H1 (cell line): ENCODE measurements at regions not wholly inside any gene's neighbourhood (a gene's known extent, or its start where the extent isn't known, plus 50 kb on each side); places are given as distances from the start of the nearest gene placed in this dataset.

Source experiments
- CTCF ChIA-PET: fragments of 300-600 bp; sonication (Branson Sonifier 250); formaldehyde crosslinking; loops from one replicate; lab custom pipeline; 2021; ENCODE audit not compliant: partially characterized antibody; lab: Charles Lee
- POLR2A ChIA-PET: fragments of 300-600 bp; sonication (Branson Sonifier 250); formaldehyde crosslinking; loops from one replicate; lab custom pipeline; 2021; ENCODE audit warnings: inconsistent platforms; ENCODE audit not compliant: partially characterized antibody; lab: Charles Lee
- DNase-seq, 2 experiments: peaks; one replicate each; pipeline versions ENCODE4 v3.0.0 to v3.0.0-alpha.2; 2010 to 2022; ENCODE audit warnings: low spot score in 2 of 2, low read depth in 1 of 2, mixed read lengths in 1 of 2
- FAIRE-seq: peaks from 2 replicates; lab custom pipeline; 2011; peaks lifted over from hg19 to GRCh38; lab: Jason Lieb, UNC
- H2AFZ ChIP-seq: 2 replicates; pipeline ENCODE4 v1.8.1; 2012; ENCODE audit warnings: low read length, inconsistent platforms
- H2AK5ac ChIP-seq: 2 replicates; pipeline ENCODE4 v1.6.1; 2013; ENCODE audit warnings: low read depth, low read length
- H2BK120ac ChIP-seq: replicated peaks from 2 replicates; pipeline ENCODE3; 2013; ENCODE audit warnings: low read depth, low read length, inconsistent platforms
- H2BK12ac ChIP-seq: 2 replicates; pipeline ENCODE4 v1.6.1; 2013; ENCODE audit warnings: low read depth, low read length
- H2BK15ac ChIP-seq: 2 replicates; pipeline ENCODE4 v1.6.1; 2013; ENCODE audit warnings: low read length
- H2BK20ac ChIP-seq: 2 replicates; pipeline ENCODE4 v1.6.1; 2013; ENCODE audit warnings: low read length
- H2BK5ac ChIP-seq: 2 replicates; pipeline ENCODE4 v1.6.1; 2013; ENCODE audit warnings: low read depth, low read length
- H3K14ac ChIP-seq: 2 replicates; pipeline ENCODE4 v1.6.1; 2013; ENCODE audit warnings: inconsistent platforms; ENCODE audit not compliant: insufficient read length
- H3K18ac ChIP-seq: 2 replicates; pipeline ENCODE4 v1.6.1; 2013; ENCODE audit warnings: low read length; ENCODE audit errors: extremely low read depth
- H3K23ac ChIP-seq: 2 replicates; pipeline ENCODE4 v1.6.1; 2013; ENCODE audit warnings: inconsistent platforms; ENCODE audit not compliant: insufficient read length
- H3K23me2 ChIP-seq: 2 replicates; pipeline ENCODE4 v1.6.1; 2013; ENCODE audit warnings: low read depth, low read length
- H3K27ac ChIP-seq: 2 replicates; pipeline ENCODE4 v1.6.1; 2011; ENCODE audit warnings: low read depth, low read length, inconsistent platforms
- H3K27me3 ChIP-seq, 4 experiments: replicated peaks in 1 of 4; 1 replicate in 1 of 4; 2 replicates in 3 of 4; pipeline versions ENCODE4 v1.6.1 to v1.8.1; 2011 to 2013; ENCODE audit warnings: low read length in 3 of 4, mild to moderate bottlenecking in 3 of 4, inconsistent platforms in 2 of 4, mixed read lengths in 2 of 4, moderate library complexity in 1 of 4; ENCODE audit not compliant: control insufficient read depth in 3 of 4, insufficient read depth in 3 of 4; ENCODE audit errors: extremely low read depth in 1 of 4
- H3K36me3 ChIP-seq, 4 experiments: 2 replicates each; pipeline versions ENCODE4 v1.6.1 to v1.8.1; 2011 to 2013; ENCODE audit warnings: mild to moderate bottlenecking in 4 of 4, low read length in 3 of 4, moderate library complexity in 2 of 4, control low read depth in 1 of 4, inconsistent platforms in 1 of 4; ENCODE audit not compliant: insufficient read depth in 4 of 4, control insufficient read depth in 2 of 4
- H3K4ac ChIP-seq: replicated peaks from 2 replicates; pipeline ENCODE3; 2013; ENCODE audit warnings: low read length, low read depth, mixed read lengths, inconsistent platforms; ENCODE audit not compliant: insufficient read length
- H3K4me1 ChIP-seq, 4 experiments: replicated peaks in 1 of 4; 1 replicate in 1 of 4; 2 replicates in 3 of 4; pipeline versions ENCODE4 v1.6.1 to v1.8.1; 2011 to 2013; ENCODE audit warnings: low read length in 3 of 4, inconsistent platforms in 2 of 4, mixed read lengths in 1 of 4; ENCODE audit not compliant: insufficient read depth in 4 of 4, control insufficient read depth in 3 of 4
- H3K4me2 ChIP-seq, 2 experiments: 2 replicates each; pipeline versions ENCODE4 v1.6.1 to v1.8.1; 2011 to 2013; ENCODE audit warnings: low read depth in 2 of 2, low read length in 2 of 2, control low read depth in 1 of 2, inconsistent platforms in 1 of 2, mild to moderate bottlenecking in 1 of 2; ENCODE audit not compliant: insufficient read depth in 1 of 2
- H3K4me3 ChIP-seq, 4 experiments: fragments of 200-600, 300-600 bp in 1 of 4; sonication (generic), shearing (Covaris generic), sonication (Bioruptor Twin) in 1 of 4; 2 replicates each; pipeline versions ENCODE4 v1.5.1 to v1.8.1; 2011 to 2016; ENCODE audit warnings: low read length in 4 of 4, low read depth in 3 of 4, control low read depth in 2 of 4, inconsistent platforms in 2 of 4, mild to moderate bottlenecking in 2 of 4, mixed read lengths in 1 of 4, moderate library complexity in 1 of 4; ENCODE audit not compliant: insufficient read depth in 2 of 4; ENCODE audit errors: extremely low read depth in 1 of 4
- H3K56ac ChIP-seq: replicated peaks from 2 replicates; pipeline ENCODE3; 2013; ENCODE audit warnings: low read depth, mild to moderate bottlenecking, mixed read lengths, low read length, inconsistent platforms; ENCODE audit not compliant: insufficient read length
- H3K79me1 ChIP-seq: 2 replicates; pipeline ENCODE4 v1.6.1; 2013; ENCODE audit warnings: low read depth, low read length, control low read depth
- H3K79me2 ChIP-seq, 2 experiments: 2 replicates each; pipeline versions ENCODE4 v1.6.1 to v1.8.1; 2012 to 2013; ENCODE audit warnings: low read length in 2 of 2, mild to moderate bottlenecking in 2 of 2, inconsistent platforms in 1 of 2; ENCODE audit not compliant: insufficient read depth in 2 of 2, control insufficient read depth in 1 of 2
- H3K9ac ChIP-seq, 4 experiments: replicated peaks in 1 of 4; 1 replicate in 1 of 4; 2 replicates in 3 of 4; pipeline versions ENCODE4 v1.6.1 to v1.8.1; 2011 to 2013; ENCODE audit warnings: low read depth in 3 of 4, low read length in 3 of 4, control low read depth in 2 of 4, mild to moderate bottlenecking in 2 of 4, moderate library complexity in 2 of 4, inconsistent platforms in 1 of 4; ENCODE audit errors: extremely low read depth in 1 of 4
- H3K9me3 ChIP-seq, 2 experiments: 2 replicates each; pipeline versions ENCODE4 v1.6.1 to v1.8.1; 2012 to 2013; ENCODE audit warnings: mild to moderate bottlenecking in 2 of 2, moderate library complexity in 2 of 2, control low read depth in 1 of 2, inconsistent platforms in 1 of 2, low read depth in 1 of 2, low read length in 1 of 2, mixed read lengths in 1 of 2; ENCODE audit not compliant: insufficient read depth in 2 of 2
- H4K20me1 ChIP-seq, 2 experiments: replicated peaks in 1 of 2; 2 replicates each; pipeline versions ENCODE3 to v1.8.1; 2011 to 2013; ENCODE audit warnings: inconsistent platforms in 2 of 2, low read length in 2 of 2, mild to moderate bottlenecking in 1 of 2; ENCODE audit not compliant: insufficient read depth in 2 of 2, control insufficient read depth in 1 of 2
- H4K5ac ChIP-seq: 2 replicates; pipeline ENCODE4 v1.6.1; 2013; ENCODE audit warnings: low read length, low read depth, mixed read lengths, inconsistent platforms; ENCODE audit not compliant: insufficient read length
- H4K8ac ChIP-seq: 2 replicates; pipeline ENCODE4 v1.8.0; 2013; ENCODE audit warnings: mild to moderate bottlenecking, moderate library complexity, low read length, inconsistent platforms; ENCODE audit not compliant: insufficient read depth; ENCODE audit errors: extremely low read depth
- H4K91ac ChIP-seq: replicated peaks from 2 replicates; pipeline ENCODE3; 2013; ENCODE audit warnings: low read length, mixed read lengths, inconsistent platforms; ENCODE audit not compliant: insufficient read length
- BCL11A ChIP-seq, 2 experiments: IDR thresholded peaks; one replicate each; pipeline ENCODE4 v1.6.1; 2011; ENCODE audit warnings: low read depth in 2 of 2, low read length in 2 of 2, mild to moderate bottlenecking in 2 of 2
- CHD2 ChIP-seq: IDR thresholded peaks from 2 replicates; pipeline ENCODE4 v1.6.1; 2012; ENCODE audit warnings: low read length, improper control_type of control experiment
- TEAD4 ChIP-seq: IDR thresholded peaks from 2 replicates; pipeline ENCODE4 v1.6.1; 2012; ENCODE audit warnings: low read depth, low read length, inconsistent platforms, mixed read lengths
- WGBS, 2 experiments: shearing (Covaris generic) in 1 of 2; methylation state at CpG; one replicate each; pipeline versions ENCODE4 v1.1.6 to v1.1.7; 2013 to 2015; ENCODE audit warnings: low lambda C conversion rate in 2 of 2, mixed read lengths in 2 of 2, inconsistent platforms in 1 of 2, low coverage in 1 of 2, missing lambda C conversion rate in 1 of 2; ENCODE audit not compliant: insufficient replicate concordance in 2 of 2, insufficient coverage in 1 of 2, insufficient read length in 1 of 2; ENCODE audit errors: extremely low coverage in 1 of 2, missing lambda C conversion rate in 1 of 2; 5-methylcytosine and 5-hydroxymethylcytosine counted together

GRCh38 chr6:16812993-16813392 lies 51.7 kb upstream of the ATXN1 start:
- Histone ChIP-seq H4K8ac (no peak overlapping the region), H2BK5ac (no peak overlapping the region), H3K56ac (no peak overlapping the region), H3K23ac (no peak overlapping the region), H2AK5ac (no peak overlapping the region), H4K91ac (no peak overlapping the region), H4K5ac (no peak overlapping the region), H2BK120ac (no peak overlapping the region), H3K9ac (no peak overlapping the region), H2BK15ac (no peak overlapping the region), H3K18ac (no peak overlapping the region), H3K36me3 (no peaks in the 10 kb centered on the region), H3K79me2 (no peaks in the 10 kb centered on the region), H3K4me2 (no peak overlapping the region), H4K20me1 (no peaks in the 10 kb centered on the region), H3K4me1 (no peaks in the 10 kb centered on the region), H3K23me2 (no peaks in the 10 kb centered on the region), H3K14ac (no peak overlapping the region), H3K4ac (no peak overlapping the region), H3K9me3 (peaks cover 7 to 14% of the 10 kb centered on the region in 2 experiments; a peak in 3 of 4 replicates), H3K27ac (no peak overlapping the region), H2BK12ac (no peak overlapping the region), H3K4me3 (no peak overlapping the region), H3K27me3 (no peaks in the 10 kb centered on the region), H2AFZ (no peak overlapping the region), H2BK20ac (no peak overlapping the region), H3K79me1 (no peaks in the 10 kb centered on the region)
- no peak for TF ChIP-seq BCL11A (IDR thresholded peaks at IDR 0.05; ENCODE audit: low read depth in 2 of 2, low read length in 2 of 2)
- TF ChIP-seq CHD2 = no peak
- no peak for TF ChIP-seq TEAD4
- FAIRE-seq (no peak), DNase-seq (no peak)
- 87% methylated on average over 2 of the region's 2 CpGs; no CpG with 5 or more reads in 1 of the 2 experiments for WGBS, 2 experiments
- POLR2A ChIA-PET = interaction anchor here (0.7 kb wide), 1 partner anchor 9 kb away, joined by 3 read pairs; no protein-coding TSS in a partner anchor
- CTCF ChIA-PET = interaction anchor here (1.4 to 1.8 kb wide), 2 partner anchors 10 kb away, joined by 3 to 6 read pairs; no protein-coding TSS in a partner anchor
